ENCODE measurements at regions not wholly inside any gene's neighbourhood (a gene's known extent, or its start where the extent isn't known, plus 50 kb on each side); places are given as distances from the start of the nearest gene placed in this dataset.

GRCh38 chr3:187971629-187972028, 182.3 kb upstream of the LPP start:
- no peak for TF ChIP-seq CTCF (IDR thresholded peaks at IDR 0.05)
- TF ChIP-seq POLR2A (IDR thresholded peaks at IDR 0.05), result no peak
